GM12865 (cell line): ENCODE measurements at regions not wholly inside any gene's neighbourhood (a gene's known extent, or its start where the extent isn't known, plus 50 kb on each side); places are given as distances from the start of the nearest gene placed in this dataset.

Experiments
- DNase-seq: peaks from one replicate; pipeline ENCODE4 v3.0.0; 2010; ENCODE audit warnings: low read depth
- H3K4me3 ChIP-seq: 2 replicates; pipeline ENCODE4 v1.5.1; 2011; ENCODE audit warnings: mild to moderate bottlenecking, low read depth, low read length, control low read depth
- CTCF ChIP-seq: IDR thresholded peaks from 2 replicates; pipeline ENCODE4 v1.5.1; 2011; ENCODE audit warnings: low read length, control low read depth, low read depth, inconsistent platforms; ENCODE audit not compliant: insufficient read depth; ENCODE audit errors: missing control alignments

GRCh38 chr1:67632811-67633655, 52.0 kb upstream of the GADD45A start:
- no peak overlapping the region for H3K4me3 ChIP-seq
- no peak for TF ChIP-seq CTCF
- no peak for DNase-seq

DNA sequence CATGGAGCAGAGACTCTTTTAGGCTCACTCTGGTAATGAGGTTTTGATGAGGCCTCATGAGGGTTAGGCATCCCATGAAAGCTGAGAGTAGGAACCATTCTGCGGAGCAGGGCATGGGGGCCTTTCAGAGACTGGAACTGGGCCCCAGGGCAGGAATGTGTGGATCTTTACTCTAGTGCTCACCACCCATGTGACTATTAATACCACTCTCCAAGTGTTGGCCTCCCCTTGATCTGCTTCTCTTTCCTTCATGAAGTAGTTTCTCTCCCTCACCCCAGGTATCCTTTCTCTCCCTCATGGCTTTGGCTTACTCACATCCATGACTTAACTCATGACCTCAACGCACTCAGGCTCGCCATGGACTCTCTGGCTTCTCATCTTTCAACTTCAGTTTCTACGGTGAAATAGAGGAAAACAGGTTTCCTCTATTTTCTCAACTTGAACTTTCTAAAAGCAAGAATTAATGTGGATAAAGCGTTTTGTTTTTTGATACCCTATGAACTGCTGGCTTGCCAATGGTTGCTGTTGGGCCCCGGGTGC, 50.5 kb upstream of the GADD45A start:
- H3K4me3 ChIP-seq = no peak overlapping the region
- DNase-seq = no peak
- no peak for TF ChIP-seq CTCF

DNA sequence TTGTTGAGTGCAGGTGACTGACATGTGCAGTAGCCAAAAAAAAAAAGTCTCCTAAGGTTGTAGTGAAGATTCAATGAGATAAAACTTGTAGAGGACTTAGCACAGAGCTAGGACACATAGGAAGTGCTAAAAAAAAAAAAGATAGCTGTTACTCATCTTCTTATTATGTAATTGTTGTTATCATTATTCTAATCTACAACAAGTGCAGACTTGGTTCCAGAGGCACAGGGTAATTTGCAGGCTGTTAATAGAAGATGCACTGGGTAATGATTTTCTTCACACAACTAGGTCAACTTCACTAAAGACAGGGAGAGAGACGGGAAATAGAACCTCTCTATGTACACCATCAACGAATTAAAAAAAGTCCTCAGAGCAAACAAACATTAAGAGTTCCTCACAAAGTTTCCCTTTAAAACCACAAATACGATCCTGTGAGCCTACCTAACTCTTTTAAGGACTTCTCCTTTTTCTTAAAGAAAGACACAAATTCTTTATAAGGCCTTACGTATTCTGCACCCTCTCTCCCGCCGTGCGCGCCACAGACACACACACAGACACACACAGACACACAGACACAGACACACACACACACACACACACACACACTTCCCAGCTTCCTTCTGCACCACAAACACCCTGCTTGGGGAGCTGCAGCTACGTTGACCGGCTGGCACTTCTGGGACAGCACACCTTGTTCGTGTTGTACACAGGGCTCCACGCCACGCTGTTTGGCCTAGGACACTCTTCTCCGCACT, 49.8 kb upstream of the GADD45A start:
- H3K4me3 ChIP-seq = no peak overlapping the region
- TF ChIP-seq CTCF = no peak
- no peak for DNase-seq
